HEK293 (cell line): ENCODE measurements at regions not wholly inside any gene's neighbourhood (a gene's known extent, or its start where the extent isn't known, plus 50 kb on each side); places are given as distances from the start of the nearest gene placed in this dataset.
"Not testable (repeated sequence)": the region's sequence is repeated elsewhere in the genome, so short reads cannot be mapped to it uniquely, and the experiment has no call there.

ENCODE experiments used
- CTCF ChIP-seq: fragments of 450-650 bp; formaldehyde crosslinking; IDR thresholded peaks from 2 replicates; pipeline ENCODE4 v1.5.1; 2016; ENCODE audit warnings: missing biosample characterization, missing genetic modification characterization
- EGR2 ChIP-seq: fragments of 450-650 bp; formaldehyde crosslinking; IDR thresholded peaks from 2 replicates; pipeline ENCODE4 v1.5.1; 2016; ENCODE audit warnings: low read depth, missing biosample characterization, missing genetic modification characterization
- KLF16 ChIP-seq: fragments of 450-650 bp; formaldehyde crosslinking; IDR thresholded peaks from 2 replicates; pipeline ENCODE4 v1.5.1; 2017; ENCODE audit warnings: missing biosample characterization, missing genetic modification characterization
- PBX3 ChIP-seq: sonication (generic); formaldehyde crosslinking; IDR thresholded peaks from 2 replicates; pipeline ENCODE4 v1.8.1; 2022; ENCODE audit warnings: mild to moderate bottlenecking, moderate library complexity, missing genetic modification reagents
- ZNF146 ChIP-seq: fragments of 450-650 bp; formaldehyde crosslinking; IDR thresholded peaks from 2 replicates; pipeline ENCODE4 v1.5.1; 2016; ENCODE audit warnings: missing biosample characterization, missing genetic modification characterization
- ZNF37A ChIP-seq: fragments of 450-650 bp; IDR thresholded peaks from 2 replicates; pipeline ENCODE4 v1.5.1; 2018; ENCODE audit warnings: missing biosample characterization, missing genetic modification characterization
- ZNF530 ChIP-seq: fragments of 450-650 bp; formaldehyde crosslinking; IDR thresholded peaks from 2 replicates; pipeline ENCODE4 v1.5.1; 2016; ENCODE audit warnings: low read depth, missing biosample characterization, missing genetic modification characterization

- not testable (repeated sequence) for TF ChIP-seq ZNF530 (tag by site-specific recombination); PBX3; ZNF146 (tag by site-specific recombination); ZNF37A (tag by site-specific recombination); CTCF; KLF16 (tag by site-specific recombination); EGR2 (tag by site-specific recombination)
Observed at GRCh38 chr4:169323925-169324324, 53.2 kb upstream of the SH3RF1 start.
